Fibroblast of the aortic adventitia (primary cell): ENCODE measurements at regions not wholly inside any gene's neighbourhood (a gene's known extent, or its start where the extent isn't known, plus 50 kb on each side); places are given as distances from the start of the nearest gene placed in this dataset.

ENCODE experiments used
- DNase-seq: peaks from one replicate; pipeline ENCODE4 v3.0.0-alpha.2; 2010; ENCODE audit warnings: low read depth
- H3K4me3 ChIP-seq: 2 replicates; pipeline ENCODE4 v1.5.1; 2011; ENCODE audit warnings: low read depth, mild to moderate bottlenecking, control low read depth, low read length, moderate library complexity
- CTCF ChIP-seq: IDR thresholded peaks from 2 replicates; pipeline ENCODE4 v1.5.1; 2011; ENCODE audit warnings: mild to moderate bottlenecking, low read length, control low read depth, inconsistent platforms; ENCODE audit not compliant: insufficient read depth

- no peak overlapping the region for H3K4me3 ChIP-seq
- DNase-seq, result no peak
- TF ChIP-seq CTCF, result no peak
Observed at GRCh38 chr5:107306002-107306401, 364.7 kb downstream of the EFNA5 start.

- DNase-seq, result no peak
- no peak for TF ChIP-seq CTCF
- no peak overlapping the region for H3K4me3 ChIP-seq
Observed at GRCh38 chr5:107304684-107305083, 366.1 kb downstream of the EFNA5 start.

GRCh38 chr5:107303171-107303968 is 367.4 kb downstream of the EFNA5 start:
- no peak overlapping the region for H3K4me3 ChIP-seq
- no peak for TF ChIP-seq CTCF
- no peak for DNase-seq

GRCh38 chr5:107302441-107302840 is 368.3 kb downstream of the EFNA5 start:
- H3K4me3 ChIP-seq, result no peak overlapping the region
- DNase-seq, result no peak
- TF ChIP-seq CTCF, result no peak

GRCh38 chr5:107301999-107302398 is 368.7 kb downstream of the EFNA5 start:
- TF ChIP-seq CTCF, result no peak
- DNase-seq, result no peak
- no peak overlapping the region for H3K4me3 ChIP-seq

- no peak for TF ChIP-seq CTCF
- no peak for DNase-seq
Observed at GRCh38 chr5:107300721-107301327, 369.9 kb downstream of the EFNA5 start.

GRCh38 chr5:107296572-107296971 is 374.2 kb downstream of the EFNA5 start:
- no peak for TF ChIP-seq CTCF
- no peak for DNase-seq
- no peak overlapping the region for H3K4me3 ChIP-seq

More at GRCh38 chr5:107300721-107301327, 369.9 kb downstream of the EFNA5 start:
- H3K4me3 ChIP-seq, result no peak overlapping the region
